ENCODE measurements at regions not wholly inside any gene's neighbourhood (a gene's known extent, or its start where the extent isn't known, plus 50 kb on each side); places are given as distances from the start of the nearest gene placed in this dataset.

DNA sequence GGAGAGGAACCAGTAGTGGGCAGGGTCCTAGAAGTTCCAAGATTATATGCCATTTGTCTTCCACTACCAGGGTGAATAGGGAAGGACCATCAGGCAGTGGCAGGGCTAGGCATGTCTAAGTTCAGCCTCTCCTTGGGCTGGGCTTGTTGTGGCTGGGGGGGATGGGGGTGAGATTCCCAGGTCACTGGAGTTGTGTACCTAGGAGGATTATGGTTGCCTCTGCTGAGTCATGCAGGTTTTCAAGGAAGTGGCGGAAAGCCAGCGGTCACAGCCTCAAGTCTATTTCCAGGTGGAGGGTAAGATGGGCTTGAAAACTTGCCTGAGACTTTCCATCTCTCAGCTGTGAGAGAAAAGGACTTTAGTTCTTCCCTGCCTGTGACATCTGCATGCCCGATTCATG is 1407.1 kb downstream of the SI start:
- H3K27me3 ChIP-seq (replicated peaks; ENCODE audit: insufficient read depth): no peaks in the 10 kb centered on the region
- no peak overlapping the region for H3K4me3 ChIP-seq
- no peak overlapping the region for H3K27ac ChIP-seq
- ATAC-seq (ENCODE audit: insufficient number of reproducible peaks, low FRiP score, low read depth) (no peak), DNase-seq (ENCODE audit: low spot score) (no peak)
- no peaks in the 10 kb centered on the region for H3K36me3 ChIP-seq
- TF ChIP-seq, protein P1, sequence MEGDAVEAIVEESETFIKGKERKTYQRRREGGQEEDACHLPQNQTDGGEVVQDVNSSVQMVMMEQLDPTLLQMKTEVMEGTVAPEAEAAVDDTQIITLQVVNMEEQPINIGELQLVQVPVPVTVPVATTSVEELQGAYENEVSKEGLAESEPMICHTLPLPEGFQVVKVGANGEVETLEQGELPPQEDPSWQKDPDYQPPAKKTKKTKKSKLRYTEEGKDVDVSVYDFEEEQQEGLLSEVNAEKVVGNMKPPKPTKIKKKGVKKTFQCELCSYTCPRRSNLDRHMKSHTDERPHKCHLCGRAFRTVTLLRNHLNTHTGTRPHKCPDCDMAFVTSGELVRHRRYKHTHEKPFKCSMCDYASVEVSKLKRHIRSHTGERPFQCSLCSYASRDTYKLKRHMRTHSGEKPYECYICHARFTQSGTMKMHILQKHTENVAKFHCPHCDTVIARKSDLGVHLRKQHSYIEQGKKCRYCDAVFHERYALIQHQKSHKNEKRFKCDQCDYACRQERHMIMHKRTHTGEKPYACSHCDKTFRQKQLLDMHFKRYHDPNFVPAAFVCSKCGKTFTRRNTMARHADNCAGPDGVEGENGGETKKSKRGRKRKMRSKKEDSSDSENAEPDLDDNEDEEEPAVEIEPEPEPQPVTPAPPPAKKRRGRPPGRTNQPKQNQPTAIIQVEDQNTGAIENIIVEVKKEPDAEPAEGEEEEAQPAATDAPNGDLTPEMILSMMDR (IDR thresholded peaks at IDR 0.05): no peak
- no peaks in the 10 kb centered on the region for H3K9me3 ChIP-seq
- H3K4me1 ChIP-seq (ENCODE audit: control insufficient read depth in 1 of 2, low read depth in 2 of 2): no peaks in the 10 kb centered on the region

DNA sequence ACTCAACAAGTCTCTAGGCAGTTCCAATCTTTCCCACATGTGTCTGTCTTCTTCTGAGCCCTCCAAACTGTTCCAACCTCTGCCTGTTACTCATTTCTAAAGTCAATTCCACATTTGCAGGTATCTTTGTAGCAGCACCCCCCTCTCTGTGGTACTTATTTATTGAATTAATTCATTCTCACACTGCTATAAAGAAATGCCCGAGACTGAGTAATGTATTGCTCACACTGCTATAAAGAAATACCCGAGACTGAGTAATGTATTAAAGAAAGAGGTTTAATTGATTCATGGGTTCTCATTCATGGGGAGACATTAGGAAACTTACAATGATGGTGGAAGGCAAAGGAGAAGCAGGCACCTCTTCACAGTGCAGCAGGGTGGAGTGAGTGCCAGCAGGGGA is 1413.8 kb downstream of the SI start:
- no peaks in the 10 kb centered on the region for H3K9me3 ChIP-seq
- TF ChIP-seq, protein P1 (IDR thresholded peaks at IDR 0.05): no peak
- H3K4me3 ChIP-seq: no peak overlapping the region
- H3K36me3 ChIP-seq: no peaks in the 10 kb centered on the region
- H3K4me1 ChIP-seq (ENCODE audit: control insufficient read depth in 1 of 2, low read depth in 2 of 2): no peaks in the 10 kb centered on the region
- no peak overlapping the region for H3K27ac ChIP-seq
- DNase-seq (ENCODE audit: low spot score) (no peak), ATAC-seq (ENCODE audit: insufficient number of reproducible peaks, low FRiP score, low read depth) (no peak)
- no peaks in the 10 kb centered on the region for H3K27me3 ChIP-seq (replicated peaks; ENCODE audit: insufficient read depth)

DNA sequence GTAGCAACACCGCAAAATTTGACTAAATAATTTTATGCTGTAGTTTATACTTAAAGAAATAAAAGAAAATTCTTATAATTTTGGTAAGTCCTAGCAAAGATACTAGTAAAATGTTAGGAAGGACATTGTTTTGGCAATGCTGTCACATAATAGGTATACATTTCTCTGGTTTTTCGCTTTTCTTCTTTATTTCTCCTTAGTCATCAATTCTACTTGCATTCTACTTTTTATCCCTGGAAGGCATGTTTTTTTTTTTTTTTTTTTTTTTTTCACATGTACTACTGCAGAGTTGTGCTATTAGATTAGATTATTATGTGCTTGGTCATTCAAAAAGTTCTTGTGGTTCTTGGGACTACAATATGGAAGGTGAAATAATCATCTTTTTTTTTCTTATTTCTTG is 1421.2 kb downstream of the SI start:
- Histone ChIP-seq H3K9me3 (no peaks in the 10 kb centered on the region), H3K4me3 (no peak overlapping the region), H3K27me3 (replicated peaks; ENCODE audit: insufficient read depth) (no peaks in the 10 kb centered on the region), H3K27ac (no peak overlapping the region), H3K4me1 (ENCODE audit: control insufficient read depth in 1 of 2, low read depth in 2 of 2) (no peaks in the 10 kb centered on the region), H3K36me3 (no peaks in the 10 kb centered on the region)
- DNase-seq (ENCODE audit: low spot score) (no peak), ATAC-seq (ENCODE audit: insufficient number of reproducible peaks, low FRiP score, low read depth) (no peak)
- TF ChIP-seq, protein P1 (IDR thresholded peaks at IDR 0.05): no peak

DNA sequence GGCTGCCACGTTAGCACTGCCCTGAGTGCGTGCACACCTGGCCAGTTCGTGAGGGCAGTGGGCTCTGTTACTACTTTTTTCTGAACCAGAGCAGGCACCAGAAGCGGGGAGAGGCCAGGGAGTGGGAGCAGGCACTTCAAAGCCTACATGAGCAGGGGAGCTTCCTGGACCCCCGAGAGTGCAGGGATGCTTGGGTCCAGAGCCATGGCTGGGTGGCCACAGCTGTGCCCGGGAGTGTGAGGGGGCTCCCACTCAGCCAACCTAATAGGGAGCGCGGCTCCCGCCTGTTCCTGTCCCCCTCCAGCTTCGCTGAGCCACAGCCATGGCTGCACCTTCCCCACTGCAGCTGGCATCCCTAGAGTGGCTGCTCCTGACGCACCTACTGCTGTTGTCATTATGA is 1423.3 kb downstream of the SI start:
- H3K4me3 ChIP-seq: no peak overlapping the region
- ATAC-seq (ENCODE audit: insufficient number of reproducible peaks, low FRiP score, low read depth) (no peak), DNase-seq (ENCODE audit: low spot score) (no peak)
- TF ChIP-seq, protein P1 (IDR thresholded peaks at IDR 0.05): no peak
- H3K4me1 ChIP-seq (ENCODE audit: control insufficient read depth in 1 of 2, low read depth in 2 of 2): no peaks in the 10 kb centered on the region
- H3K27me3 ChIP-seq (replicated peaks; ENCODE audit: insufficient read depth): no peaks in the 10 kb centered on the region
- H3K9me3 ChIP-seq: no peaks in the 10 kb centered on the region
- no peaks in the 10 kb centered on the region for H3K36me3 ChIP-seq
- H3K27ac ChIP-seq: no peak overlapping the region

DNA sequence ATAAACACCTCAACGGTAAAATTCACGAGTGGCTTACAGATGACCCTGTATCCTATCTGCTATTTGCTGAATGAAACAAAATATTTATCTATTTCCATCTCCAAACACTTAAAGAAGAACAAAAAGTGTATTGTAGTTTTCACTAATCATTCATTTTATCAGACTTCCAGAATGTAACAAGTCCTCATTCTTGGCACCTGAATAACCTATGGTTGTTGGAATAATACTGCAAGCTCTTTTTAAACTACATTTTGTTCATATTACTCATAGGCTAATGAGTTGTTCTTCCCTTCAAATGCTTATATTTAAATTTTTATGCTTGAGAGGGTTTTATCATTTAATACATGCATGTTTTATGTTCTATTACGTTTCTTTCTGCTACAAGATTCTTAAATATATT is 1434.1 kb downstream of the SI start:
- no peaks in the 10 kb centered on the region for H3K9me3 ChIP-seq
- DNase-seq (ENCODE audit: low spot score): no peak
- no peaks in the 10 kb centered on the region for H3K4me1 ChIP-seq (ENCODE audit: control insufficient read depth in 1 of 2, low read depth in 2 of 2)
- TF ChIP-seq, protein P1 (IDR thresholded peaks at IDR 0.05): no peak
- H3K36me3 ChIP-seq: no peaks in the 10 kb centered on the region
- no peak for ATAC-seq (ENCODE audit: insufficient number of reproducible peaks, low FRiP score, low read depth)
- no peak overlapping the region for H3K27ac ChIP-seq
- H3K27me3 ChIP-seq (replicated peaks; ENCODE audit: insufficient read depth): no peaks in the 10 kb centered on the region
- H3K4me3 ChIP-seq: no peak overlapping the region

Measured in thoracic aorta (tissue), 2 donors.